ENCODE measurements at regions not wholly inside any gene's neighbourhood (a gene's known extent, or its start where the extent isn't known, plus 50 kb on each side); places are given as distances from the start of the nearest gene placed in this dataset.
"Not testable (repeated sequence)": the region's sequence is repeated elsewhere in the genome, so short reads cannot be mapped to it uniquely, and the experiment has no call there.

DNA sequence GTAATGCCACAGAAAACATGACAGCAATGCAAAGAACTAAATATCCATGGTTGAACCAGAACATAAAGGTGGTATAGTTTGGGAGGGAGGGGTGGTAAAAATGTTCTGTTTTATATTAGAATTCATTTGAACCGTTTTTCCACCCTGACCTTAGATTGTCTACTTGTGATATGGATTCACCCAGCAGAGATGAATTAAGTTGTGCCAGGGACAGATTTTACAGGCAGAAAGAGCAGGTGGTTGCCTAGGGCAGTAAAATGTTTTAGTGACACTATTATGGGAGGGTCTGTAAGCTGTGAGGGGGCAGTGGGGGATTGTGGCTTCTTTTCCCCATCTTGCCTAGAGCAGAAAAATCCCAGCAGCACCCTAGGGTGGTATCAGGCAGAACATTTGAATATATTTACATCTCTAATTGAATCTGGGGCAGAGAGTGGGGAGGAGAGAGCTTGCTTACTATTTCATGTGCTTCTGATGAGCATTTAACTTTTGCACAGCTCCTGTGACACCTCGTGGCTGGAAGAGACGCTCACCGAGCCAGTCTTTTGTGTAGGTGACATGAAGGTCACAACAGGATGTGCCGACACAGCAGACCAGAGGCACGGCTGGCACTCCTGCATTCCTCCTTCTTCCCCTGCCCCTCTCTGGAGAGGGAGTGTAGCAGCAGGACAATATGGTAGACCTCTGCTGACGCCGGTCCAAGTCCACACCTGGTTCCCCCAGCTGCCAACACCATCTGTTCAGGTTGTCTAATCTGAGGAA lies 452.3 kb downstream of the IRS2 start:
- DNase-seq (ENCODE audit: low read depth in 3 of 3, low spot score in 1 of 3), result no peak

DNA sequence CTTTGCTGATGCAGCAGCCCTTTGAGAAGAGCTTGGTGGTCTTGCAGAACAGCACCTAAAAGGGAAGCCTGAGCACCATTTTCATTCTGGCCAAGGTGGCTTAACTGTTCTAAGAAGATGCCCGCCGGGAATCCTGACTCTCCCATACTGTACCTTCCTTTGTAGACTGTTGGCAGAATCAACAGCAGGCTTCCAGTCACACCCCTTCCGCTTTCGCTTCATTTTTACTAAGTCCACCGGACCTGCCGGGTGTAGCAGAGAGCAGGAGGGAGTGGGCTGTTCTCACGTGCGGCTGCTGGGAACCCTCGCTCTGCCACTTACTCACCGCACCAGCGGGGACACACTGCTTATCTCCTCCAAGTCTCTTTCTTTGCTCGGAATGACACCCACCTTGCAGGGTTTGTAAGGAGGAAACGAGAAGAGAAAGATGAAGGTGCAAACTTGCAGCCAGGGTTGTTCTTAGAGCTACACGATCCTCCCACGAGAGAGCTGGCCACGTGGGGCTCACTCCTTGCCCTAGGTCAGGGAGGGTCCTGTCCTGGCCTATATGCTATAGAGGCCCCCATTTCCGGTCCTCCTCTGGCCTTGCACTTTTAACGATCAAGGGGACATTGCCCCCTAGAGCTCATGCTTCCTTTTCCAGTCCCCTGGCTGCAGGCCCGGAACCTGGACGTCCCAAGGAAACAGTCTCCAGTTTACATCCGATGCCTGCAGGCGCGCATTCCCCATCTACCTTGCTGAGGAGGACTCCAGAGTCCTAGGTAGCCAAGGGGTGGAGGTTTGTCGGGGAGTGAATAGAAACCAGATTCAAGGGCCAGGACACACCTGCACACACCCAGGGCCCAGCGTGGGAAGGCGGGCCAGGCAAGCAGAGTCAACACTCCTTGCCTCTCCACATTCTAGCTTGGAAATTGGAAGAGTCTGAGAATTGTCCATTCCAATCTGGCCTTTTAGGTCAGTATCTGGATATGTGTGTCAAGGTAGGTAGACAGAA lies 453.6 kb downstream of the IRS2 start:
- no peak for DNase-seq (ENCODE audit: low read depth in 3 of 3, low spot score in 1 of 3)

DNA sequence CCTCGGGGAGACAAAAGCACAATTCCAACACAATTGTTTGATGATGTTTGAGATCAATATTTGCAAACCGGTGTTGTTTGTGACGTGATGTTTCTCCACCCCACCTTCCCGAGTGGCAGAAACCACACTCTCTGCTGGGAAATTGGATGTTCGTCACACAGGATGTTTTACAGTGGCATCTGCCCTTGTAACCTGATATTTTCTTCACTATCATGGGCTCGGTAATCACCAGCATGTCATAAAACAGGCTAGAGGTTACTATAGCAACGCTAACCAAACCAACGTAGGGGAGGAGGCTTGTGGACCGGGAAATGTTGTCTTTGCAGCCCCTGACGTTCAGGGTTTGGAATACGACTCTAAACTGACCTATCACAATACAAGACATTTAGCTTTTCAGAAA lies 454.5 kb downstream of the IRS2 start:
- DNase-seq (ENCODE audit: low read depth in 3 of 3, low spot score in 1 of 3), result no peak

DNA sequence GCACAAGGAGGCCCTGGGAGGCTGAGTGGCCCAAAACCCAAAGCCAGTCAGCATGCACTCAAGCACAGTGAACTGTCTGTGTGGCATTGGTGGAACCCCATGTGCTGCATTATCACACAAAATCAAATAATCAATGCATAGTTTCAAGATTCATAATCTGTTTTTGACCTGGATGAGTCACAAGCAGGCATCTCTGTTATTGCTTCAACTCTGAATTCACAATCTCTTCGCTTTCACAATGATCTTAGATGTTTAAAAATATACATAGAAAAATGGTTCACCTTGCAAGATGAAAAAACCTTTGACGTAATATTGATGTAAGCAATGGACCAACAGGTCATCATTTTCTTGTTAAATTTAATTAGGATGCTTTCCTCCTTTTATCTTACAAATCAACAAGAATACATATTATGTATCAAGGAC lies 455.4 kb downstream of the IRS2 start:
- no peak for DNase-seq (ENCODE audit: low read depth in 3 of 3, low spot score in 1 of 3)

DNA sequence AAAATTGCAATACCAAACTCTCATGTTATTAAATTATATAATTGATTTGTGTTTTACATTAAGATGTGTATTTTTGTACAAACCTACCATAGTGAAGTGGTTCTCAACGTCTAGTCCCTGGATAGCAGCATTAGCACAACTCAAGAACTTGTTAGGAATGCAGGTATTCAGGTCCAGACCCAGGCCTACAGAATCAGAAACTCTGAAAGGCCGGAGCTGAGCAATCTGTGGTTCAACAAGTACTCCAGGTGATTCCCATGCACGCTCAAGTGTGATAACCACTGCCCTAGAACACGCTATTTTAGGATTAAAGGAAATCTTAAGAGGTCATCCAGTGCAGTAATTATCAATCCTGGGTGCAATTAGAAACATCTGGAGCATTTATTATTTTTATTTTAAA lies 456.3 kb downstream of the IRS2 start:
- no peak for DNase-seq (ENCODE audit: low read depth in 3 of 3, low spot score in 1 of 3)

DNA sequence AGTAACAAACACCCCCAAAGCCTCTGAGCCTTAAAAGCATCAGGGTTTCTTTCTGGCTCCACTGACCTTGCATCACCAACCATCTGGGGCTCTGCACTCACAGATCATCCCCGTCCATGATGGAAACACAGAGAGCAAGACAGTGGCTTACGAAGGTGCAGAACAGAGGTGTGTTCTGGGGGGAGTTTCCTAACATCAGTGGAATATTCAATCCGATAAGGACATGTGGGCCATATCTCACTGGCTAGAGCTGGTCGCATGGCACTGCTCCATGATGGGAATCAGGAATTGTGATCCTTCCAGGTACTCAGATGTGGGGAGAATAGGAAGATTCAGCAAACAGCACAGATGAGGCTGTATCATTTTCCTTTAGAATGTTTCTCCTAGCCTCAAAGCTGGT lies 457.2 kb downstream of the IRS2 start:
- no peak for DNase-seq (ENCODE audit: low read depth in 3 of 3, low spot score in 1 of 3)

DNA sequence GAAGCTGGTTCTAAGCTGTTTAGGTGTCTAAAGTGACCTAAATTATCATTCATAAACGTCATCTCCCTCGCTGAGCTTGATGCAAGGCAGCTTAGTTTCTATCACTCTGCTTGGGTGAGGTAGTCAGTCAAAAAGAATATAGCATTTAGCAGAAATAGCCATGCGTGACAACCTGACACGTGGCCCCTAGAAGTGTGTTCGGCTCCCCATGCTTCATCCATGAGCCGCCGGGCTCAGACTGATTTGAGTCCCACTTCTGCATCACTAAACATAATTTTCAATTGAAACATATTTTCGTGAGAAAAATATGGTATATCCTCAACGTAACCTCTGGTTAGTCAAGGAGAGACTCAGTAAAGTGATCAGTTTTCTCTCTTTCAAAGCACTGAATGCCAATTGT lies 459.8 kb downstream of the IRS2 start:
- no peak for DNase-seq (ENCODE audit: low read depth in 3 of 3, low spot score in 1 of 3)

DNA sequence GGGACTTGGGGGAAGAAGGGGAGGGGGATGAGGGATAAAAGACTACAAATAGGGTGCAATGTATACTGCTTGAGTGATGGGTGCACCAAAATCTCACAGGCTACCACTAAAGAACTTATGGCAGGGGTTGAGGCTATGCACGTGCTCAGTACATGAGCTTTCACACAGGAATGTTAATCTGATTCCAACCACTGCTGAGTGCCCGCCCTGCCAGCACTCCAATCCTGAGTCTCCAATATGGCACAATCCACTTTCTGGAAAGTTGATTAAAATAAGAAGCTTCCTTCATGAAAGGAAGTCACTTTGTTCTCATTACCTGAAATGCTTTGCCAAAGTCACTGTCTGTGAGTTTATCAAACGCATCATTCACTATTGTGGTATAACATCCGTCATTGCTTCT lies 463.0 kb downstream of the IRS2 start:
- no peak for DNase-seq (ENCODE audit: low read depth in 3 of 3, low spot score in 1 of 3)

DNA sequence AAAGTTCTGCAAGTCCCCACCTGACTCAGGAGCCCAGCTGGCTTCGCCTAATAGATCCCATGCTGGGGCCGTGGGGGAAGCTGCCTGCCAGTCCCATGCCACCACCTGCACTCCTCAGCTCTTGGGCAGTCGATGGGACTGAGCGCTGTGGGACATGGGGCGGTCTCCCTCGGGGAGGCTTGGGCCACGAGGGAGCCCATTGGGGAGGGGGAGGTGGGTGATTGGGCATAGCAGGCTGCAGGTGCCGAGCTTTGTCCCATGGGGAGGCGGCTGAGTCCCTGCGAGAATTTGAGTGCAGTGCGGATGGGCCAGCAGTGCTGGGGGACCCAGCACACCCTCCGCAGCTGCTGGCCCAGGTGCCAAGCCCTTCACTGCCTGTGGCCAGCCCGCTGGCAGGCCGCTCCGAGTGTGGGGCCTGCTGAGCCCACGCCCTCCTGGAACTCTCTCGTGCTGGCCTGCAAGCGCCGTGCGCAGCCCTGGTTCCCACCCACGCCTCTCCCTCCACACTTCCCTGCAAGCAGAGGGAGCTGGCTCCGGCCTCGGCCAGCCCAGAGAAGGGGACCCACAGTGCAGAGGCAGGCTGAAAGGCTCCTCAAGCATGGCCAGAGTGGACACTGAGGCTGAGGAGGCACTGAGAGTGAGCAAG lies 467.3 kb downstream of the IRS2 start:
- DNase-seq (ENCODE audit: low read depth in 3 of 3, low spot score in 1 of 3), result no peak

DNA sequence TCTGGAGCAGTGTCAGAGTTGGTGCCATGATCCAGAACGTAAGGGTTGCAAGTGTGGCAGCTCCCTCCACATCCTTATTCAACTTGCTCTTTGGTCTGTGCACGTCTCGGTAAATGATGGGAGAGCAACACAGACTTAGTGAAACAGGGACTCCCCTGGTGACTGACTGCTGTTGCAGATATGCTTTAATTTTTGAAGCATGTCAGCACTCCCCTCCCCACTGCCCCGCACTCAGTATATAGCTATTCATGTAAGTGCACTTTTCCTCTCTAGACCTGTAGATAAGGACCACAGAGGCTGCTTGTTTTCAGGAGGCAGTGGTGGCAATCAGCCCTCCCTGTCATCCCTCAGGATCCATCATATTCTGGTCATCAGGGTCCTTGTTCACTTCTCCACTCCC lies 470.9 kb downstream of the IRS2 start:
- DNase-seq (ENCODE audit: low read depth in 3 of 3, low spot score in 1 of 3), result no peak

DNA sequence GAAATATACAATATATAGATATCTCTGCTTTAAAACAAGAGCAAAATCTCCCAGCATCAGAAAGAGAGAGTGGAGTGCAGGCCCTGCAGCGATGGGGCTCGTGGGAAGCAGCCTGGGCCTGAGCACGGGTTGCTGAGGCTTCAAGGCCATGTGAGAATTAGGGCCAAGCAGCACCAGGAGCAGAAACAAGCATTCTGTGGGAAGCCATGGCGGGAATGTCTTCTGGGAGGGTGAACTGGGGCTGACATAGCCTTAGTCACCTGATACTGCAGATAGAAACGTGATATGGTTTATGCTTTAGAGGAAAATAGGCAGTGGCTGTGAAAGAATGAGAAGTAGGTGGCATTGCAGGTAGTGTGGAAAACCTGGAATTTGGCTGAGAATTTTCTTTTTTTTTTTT lies 472.3 kb downstream of the IRS2 start:
- DNase-seq (ENCODE audit: low read depth in 3 of 3, low spot score in 1 of 3), result no peak

DNA sequence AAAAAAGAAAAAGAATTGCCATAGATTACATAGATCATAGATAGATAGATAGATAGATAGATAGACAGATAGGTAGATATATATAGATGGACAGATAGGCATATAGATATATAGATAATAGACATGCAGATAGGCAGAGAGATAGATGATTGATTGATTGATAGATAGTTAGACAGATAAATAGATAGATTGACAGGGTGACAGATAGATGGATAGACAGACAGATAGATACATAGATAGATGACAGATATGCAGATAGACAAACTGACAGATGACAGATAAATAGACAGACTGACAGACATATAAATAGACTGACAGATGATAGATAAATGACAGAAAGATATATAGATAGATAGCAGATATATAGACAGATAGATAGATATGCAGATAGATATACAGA lies 474.0 kb downstream of the IRS2 start:
- no peak for DNase-seq (ENCODE audit: low read depth in 3 of 3, low spot score in 1 of 3)

DNA sequence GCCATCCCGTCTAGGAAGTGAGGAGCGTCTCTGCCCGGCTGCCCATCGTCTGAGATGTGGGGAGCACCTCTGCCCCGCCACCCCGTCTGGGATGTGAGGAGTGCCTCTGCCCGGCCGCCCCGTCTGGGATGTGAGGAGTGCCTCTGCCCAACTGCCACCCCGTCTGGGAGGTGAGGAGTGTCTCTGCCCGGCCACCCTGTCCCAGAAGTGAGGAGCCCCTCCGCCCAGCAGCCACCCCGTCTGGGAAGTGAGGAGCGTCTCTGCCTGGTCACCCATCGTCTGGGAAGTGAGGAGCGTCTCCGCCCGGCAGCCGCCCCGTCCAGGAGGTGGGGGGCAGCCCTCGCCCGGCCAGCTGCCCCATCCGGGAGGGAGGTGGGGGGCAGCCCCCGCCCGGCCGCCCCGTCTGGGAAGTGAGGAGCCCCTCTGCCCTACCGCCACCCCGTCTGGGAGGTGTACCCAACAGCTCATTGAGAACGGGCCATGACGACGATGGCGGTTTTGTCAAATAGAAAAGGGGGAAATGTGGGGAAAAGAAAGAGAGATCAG lies 474.9 kb downstream of the IRS2 start:
- DNase-seq (ENCODE audit: low read depth in 3 of 3, low spot score in 1 of 3), result not testable (repeated sequence)

DNA sequence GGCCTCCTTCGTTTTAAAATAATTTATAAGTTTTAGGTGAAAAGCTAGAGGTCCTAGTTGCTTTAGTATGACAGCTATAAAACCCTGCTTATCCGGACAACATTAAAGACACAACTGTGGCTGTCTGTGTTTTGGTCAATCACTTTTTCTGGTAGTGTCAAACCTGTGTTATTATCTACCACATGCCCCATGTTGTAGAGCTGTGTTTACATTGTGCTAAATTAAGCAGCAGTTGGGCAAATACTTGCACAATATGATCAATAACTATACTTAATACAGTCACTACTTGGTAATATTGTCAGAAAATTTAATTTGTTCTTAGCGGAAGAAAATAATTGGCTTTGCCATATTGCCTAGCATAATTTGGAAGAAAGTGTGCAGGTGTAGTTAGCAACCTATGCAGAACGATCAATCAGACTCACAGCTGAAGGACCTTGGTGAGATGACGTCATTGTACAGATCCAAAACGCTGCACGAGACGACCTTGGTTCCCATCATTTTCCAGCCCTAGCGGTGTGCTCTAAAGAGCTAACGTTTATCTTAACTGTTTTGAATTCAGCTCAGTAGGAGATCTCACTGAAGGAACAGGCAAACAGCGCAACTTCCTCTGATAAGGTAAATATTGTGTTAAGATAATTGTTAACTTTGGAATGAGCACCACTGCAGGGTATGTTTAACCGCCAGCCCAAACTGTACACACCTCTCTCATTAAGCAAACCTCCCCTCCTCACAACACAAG lies 476.6 kb downstream of the IRS2 start:
- no peak for DNase-seq (ENCODE audit: low read depth in 3 of 3, low spot score in 1 of 3)

DNA sequence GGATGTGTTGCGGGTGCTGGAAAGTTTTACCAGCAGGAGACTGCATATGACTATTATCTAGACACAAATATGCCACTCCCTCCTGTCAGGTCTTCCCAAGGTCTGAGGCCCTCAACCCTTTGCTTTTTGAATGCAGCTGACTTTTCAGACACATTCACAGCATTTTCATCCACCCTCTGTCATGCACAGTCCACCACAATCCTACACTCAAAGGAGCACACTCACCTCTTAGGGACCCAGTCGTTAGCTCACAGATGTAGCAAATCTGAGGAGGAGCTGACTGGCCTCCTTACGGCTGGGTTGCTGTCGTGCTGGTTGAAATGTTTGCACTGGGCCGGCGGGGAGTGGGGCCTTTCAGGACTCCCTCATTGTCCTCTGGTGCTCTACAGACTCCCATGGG lies 479.4 kb downstream of the IRS2 start:
- no peak for DNase-seq (ENCODE audit: low read depth in 3 of 3, low spot score in 1 of 3)

DNA sequence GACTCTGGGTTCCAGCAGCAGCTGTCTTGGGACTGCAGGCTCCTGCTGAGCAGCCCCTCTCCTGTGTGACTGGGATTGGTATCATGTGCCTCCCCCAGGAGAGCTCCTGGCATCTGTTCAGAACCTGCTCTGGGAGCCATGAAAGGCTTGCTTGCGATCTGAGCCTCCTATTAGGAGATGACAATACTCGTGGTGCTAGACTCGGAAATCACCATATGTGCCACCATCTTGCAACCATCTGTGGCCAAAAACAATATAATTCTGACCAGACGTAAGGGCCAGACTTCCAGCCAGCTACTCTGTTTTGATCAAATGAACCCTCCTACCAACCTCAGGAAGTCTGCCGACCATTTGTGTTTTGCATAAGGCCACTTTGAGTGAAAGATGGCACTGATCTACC lies 484.7 kb downstream of the IRS2 start:
- DNase-seq (ENCODE audit: low read depth in 3 of 3, low spot score in 1 of 3), result no peak

DNA sequence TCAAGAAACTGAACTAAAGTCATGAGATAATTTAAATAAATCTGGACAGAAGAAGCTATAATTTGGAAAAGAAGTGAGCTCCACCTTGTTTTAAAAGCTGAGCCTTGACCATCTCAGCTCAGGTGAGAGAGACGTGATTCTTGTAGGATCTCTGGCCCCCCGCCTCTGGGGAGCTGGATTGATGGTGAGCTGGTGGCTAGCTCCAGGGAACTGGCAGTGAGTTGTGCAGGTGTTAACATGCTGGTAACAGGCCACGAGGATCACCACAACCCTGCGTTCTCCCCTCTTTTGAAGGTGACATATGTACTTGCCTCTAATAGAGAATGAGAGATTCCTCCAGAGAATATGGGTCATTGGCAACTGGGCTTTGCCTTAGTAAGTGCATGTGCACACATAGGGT lies 485.1 kb downstream of the IRS2 start:
- DNase-seq (ENCODE audit: low read depth in 3 of 3, low spot score in 1 of 3), result no peak

DNA sequence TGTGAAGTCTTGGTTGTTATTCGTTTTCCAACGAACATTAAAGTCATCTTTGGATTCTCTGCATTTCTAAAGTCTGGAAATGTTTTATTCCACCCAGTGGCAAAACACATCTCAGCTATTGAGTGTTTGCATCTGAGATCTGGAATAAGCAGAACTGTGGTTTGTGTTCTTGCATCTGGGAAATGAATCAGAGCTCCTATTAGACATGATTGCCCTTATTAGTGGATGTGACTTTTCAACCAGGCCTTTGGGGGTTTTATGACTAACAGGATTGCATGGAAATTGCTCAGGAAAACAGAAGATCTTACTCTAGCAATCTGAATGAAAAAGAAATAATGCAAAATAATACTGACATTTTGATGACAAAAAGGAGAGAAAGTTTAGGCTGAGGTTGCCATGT lies 488.8 kb downstream of the IRS2 start:
- no peak for DNase-seq (ENCODE audit: low read depth in 3 of 3, low spot score in 1 of 3)

DNA sequence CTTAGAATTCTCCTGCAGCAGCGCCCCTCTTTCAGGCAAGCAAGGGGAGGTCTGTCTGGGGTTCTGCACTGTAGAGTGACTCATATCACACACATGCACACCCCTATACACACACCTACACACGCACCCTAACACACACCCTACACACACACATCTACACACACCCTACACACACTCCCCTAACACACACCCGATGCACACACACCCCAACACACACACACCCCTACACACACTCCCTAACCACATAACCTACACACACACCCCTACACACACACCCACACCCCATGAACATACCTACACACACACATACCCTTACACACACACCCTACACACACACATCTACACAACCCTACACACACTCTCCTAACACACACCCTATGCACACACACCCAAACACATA lies 493.2 kb downstream of the IRS2 start:
- DNase-seq (ENCODE audit: low read depth in 3 of 3, low spot score in 1 of 3), result no peak

DNA sequence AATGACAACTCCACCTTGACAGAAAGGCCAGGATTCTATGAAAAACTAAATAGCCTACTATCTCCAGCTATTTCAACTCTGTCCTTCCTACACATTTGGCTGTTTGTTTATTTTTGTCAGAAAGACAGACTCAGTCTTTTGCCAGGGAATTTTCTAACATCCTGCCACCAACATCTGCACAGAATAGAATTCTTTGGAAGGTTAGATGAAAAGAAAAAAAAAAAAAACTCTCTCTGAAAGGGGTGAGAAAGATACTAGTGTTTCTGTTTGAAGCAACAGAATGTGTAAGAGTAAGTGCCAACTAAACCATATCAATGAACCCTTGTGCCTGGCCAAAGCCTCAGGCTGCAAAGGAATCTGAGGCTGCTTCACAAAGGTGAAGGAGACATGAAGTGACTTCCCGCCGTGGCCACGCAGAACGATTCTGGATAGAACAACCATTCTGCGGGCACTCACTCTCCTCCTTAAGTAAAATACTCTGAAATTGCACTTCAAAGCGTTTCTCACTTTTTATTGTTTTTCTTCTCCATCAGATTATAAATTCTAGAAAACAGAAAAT lies 498.2 kb downstream of the IRS2 start:
- DNase-seq (ENCODE audit: low read depth in 3 of 3, low spot score in 1 of 3), result no peak

DNA sequence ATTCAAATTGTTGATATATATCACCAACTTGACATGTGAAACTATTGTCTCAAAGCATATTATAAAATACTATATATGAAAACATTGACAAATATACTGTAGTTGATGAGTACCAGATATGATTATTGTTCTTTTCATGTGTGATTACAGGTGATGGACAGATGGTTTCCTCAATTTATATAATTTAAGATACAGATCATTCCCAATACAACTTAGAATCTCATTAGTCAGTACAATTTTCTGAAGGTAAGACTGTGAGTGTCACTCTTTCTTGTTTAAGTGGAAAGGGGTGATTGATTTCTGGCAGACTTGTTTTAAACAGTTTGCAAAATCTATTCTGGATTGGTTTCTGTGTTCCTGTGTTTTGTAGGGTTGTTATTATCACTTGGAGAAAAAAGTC lies 498.8 kb downstream of the IRS2 start:
- DNase-seq (ENCODE audit: low read depth in 3 of 3, low spot score in 1 of 3), result no peak
